GM12865 (cell line): ENCODE measurements at regions not wholly inside any gene's neighbourhood (a gene's known extent, or its start where the extent isn't known, plus 50 kb on each side); places are given as distances from the start of the nearest gene placed in this dataset.
"Not testable (repeated sequence)": the region's sequence is repeated elsewhere in the genome, so short reads cannot be mapped to it uniquely, and the experiment has no call there.

Source experiments
- DNase-seq: peaks from one replicate; pipeline ENCODE4 v3.0.0; 2010; ENCODE audit warnings: low read depth
- H3K4me3 ChIP-seq: 2 replicates; pipeline ENCODE4 v1.5.1; 2011; ENCODE audit warnings: mild to moderate bottlenecking, low read depth, low read length, control low read depth
- TF ChIP-seq, protein P1 (sequence below): IDR thresholded peaks from 2 replicates; pipeline ENCODE4 v1.5.1; 2011; ENCODE audit warnings: low read length, control low read depth, low read depth, inconsistent platforms; ENCODE audit not compliant: insufficient read depth; ENCODE audit errors: missing control alignments

DNA sequence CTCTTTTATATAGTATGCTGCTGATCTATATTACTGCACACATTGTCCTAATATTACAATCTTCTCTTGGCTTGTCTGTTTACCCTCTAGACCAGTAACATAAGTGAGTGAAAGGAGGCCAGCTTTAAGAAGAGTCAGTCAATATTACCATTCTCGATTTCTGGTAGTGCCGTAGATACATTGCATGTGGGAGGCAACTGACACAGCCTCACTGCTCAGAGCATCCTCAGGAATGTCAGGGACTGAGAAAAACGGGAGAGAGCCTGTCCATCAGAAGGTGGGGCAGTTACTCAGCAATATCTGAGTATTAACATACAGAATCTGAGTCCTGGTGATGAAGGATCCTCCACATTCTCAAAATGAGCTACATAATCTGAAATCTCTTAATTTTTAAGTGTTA, 259.9 kb downstream of the GJA1 start:
- DNase-seq, result no peak
- TF ChIP-seq, protein P1, sequence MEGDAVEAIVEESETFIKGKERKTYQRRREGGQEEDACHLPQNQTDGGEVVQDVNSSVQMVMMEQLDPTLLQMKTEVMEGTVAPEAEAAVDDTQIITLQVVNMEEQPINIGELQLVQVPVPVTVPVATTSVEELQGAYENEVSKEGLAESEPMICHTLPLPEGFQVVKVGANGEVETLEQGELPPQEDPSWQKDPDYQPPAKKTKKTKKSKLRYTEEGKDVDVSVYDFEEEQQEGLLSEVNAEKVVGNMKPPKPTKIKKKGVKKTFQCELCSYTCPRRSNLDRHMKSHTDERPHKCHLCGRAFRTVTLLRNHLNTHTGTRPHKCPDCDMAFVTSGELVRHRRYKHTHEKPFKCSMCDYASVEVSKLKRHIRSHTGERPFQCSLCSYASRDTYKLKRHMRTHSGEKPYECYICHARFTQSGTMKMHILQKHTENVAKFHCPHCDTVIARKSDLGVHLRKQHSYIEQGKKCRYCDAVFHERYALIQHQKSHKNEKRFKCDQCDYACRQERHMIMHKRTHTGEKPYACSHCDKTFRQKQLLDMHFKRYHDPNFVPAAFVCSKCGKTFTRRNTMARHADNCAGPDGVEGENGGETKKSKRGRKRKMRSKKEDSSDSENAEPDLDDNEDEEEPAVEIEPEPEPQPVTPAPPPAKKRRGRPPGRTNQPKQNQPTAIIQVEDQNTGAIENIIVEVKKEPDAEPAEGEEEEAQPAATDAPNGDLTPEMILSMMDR, result no peak
- H3K4me3 ChIP-seq, result no peak overlapping the region

DNA sequence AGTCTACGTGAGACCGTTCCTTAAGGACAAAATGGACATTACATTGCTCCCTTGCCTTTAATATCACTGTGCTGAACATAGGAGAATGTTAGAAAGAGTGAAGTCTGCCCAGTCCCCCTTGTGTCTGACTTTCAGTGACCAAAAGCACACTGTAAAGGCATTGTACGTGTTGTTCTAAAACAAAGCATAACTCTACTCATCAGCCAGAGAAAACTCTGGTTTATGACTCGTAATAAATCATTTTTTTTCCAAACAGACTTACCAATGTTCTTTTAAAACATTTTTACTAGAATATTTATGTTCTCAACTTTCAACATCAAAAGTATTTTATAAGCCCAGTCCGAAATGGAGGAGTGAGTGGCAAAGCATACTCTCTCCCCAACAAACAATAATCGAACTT, 262.5 kb downstream of the GJA1 start:
- TF ChIP-seq, protein P1, result no peak
- H3K4me3 ChIP-seq, result no peak overlapping the region

DNA sequence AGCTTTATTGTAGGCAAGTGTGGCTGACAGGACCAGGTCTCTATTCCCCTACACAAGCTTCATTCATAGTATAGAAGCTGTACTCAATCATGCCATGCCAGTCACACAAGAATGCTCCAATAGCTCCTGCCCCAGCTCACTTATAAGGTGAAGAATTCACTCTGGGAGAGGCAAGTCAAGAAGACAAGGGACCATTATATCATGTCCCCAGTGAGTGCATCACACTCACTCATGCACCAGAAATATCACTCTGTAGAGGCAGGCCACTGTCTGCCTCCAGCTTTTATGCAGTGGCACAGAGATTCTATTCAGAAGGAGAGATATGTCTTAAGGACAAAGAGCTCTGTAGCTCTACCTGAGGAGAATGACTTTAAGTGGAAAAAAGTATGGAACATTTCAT, 263.2 kb downstream of the GJA1 start:
- H3K4me3 ChIP-seq, result no peak overlapping the region
- DNase-seq, result no peak
- TF ChIP-seq, protein P1, result no peak

More for the DNA sequence above, 262.5 kb downstream of the GJA1 start:
- DNase-seq, result no peak

DNA sequence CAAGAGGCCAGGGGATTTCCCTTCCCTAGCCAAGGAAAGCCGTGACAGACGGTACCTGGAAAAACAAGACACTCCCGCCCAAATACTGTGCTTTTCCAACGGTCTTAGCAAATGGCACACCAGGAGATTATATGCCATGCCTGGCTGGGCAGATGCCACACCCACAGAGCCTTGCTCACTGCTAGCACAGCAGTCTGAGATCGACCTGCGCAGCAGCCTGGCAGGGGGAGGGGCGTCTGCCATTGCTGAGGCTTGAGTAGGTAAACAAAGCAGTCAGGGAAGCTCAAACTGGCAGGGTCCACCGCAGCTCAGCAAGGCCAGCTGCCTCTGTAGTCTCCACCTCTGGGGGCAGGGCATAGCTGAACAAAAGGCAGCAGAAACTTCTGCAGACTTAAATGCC, 267.7 kb downstream of the GJA1 start:
- H3K4me3 ChIP-seq, DNase-seq: not testable (repeated sequence)

DNA sequence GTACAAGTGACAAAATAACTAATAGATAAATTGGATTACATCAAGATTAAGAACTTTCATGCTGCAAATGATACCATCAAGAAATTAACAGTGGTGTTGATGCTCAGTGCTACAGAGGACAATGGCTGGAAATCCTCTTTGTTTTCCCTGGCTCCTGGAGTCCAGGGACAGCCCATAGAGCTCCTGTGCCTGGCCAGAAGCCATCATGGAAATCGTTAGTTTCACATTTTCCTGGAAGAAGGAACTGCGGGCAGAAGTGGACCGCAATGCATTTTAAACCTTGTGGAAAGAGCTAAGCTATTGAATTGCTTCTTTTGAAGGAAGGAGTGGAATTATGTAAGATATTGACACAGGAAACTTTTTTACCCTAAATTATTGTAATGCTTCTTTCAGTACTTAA, 276.0 kb downstream of the GJA1 start:
- no peak overlapping the region for H3K4me3 ChIP-seq
- TF ChIP-seq, protein P1, result no peak
- no peak for DNase-seq

DNA sequence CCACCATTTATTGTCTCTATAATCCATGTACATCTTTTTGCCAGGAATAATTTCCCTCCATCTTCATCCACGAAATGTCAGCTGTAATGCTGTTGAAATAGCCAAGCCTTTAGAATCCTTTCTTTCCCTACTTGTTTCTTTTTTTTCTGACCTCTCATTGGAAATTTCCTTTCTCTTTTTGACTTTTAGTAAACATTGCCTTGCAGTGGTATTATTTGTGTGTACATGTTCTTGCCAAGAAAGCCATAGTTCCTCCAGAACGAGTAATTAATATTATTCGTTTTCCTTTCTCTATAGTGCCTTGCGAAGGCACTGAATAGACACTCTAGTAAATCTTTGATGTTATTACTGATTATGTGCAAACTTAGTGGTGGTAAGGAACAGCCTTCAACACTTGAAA, 282.2 kb downstream of the GJA1 start:
- H3K4me3 ChIP-seq, result no peak overlapping the region
- TF ChIP-seq, protein P1, result no peak
- no peak for DNase-seq

DNA sequence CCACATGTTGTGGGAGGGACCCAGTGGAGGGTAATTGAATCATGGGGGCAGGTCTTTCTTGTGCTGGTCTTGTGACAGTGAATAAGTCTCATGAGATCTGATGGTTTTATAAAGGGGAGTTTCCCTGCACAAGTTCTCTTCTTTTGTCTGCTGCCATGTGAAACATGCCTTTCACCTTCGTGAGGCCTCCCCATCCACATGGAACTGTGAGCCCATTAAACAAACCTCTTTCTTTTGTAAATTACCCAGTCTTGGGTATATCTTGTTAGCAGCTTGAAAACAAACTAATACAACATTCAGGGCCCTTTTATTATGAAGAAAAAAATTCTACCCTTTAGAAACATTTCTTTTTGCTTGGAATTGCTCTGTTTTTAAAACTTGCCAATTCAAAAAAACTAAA, 285.4 kb downstream of the GJA1 start:
- H3K4me3 ChIP-seq, DNase-seq: not testable (repeated sequence)

DNA sequence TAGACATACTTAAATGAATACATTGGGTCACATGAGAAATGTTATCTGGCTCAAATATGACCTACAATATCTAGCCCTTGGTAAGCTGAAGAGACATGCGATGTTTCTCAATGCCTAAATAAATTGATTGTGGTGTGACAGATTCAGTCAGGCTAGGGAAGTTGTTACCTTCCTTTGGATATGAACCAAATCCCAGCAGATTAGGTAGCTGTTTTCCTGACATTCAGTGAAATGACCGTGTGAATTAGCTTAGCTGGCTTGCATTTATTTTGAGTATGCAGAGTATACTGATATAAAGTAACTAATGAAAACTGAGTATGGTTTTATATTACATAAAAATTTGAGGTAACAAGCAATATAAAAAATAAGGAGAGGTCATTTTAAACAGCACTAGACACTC, 288.2 kb downstream of the GJA1 start:
- TF ChIP-seq, protein P1, result no peak
- H3K4me3 ChIP-seq, result no peak overlapping the region
- no peak for DNase-seq
